Right renal cortex interstitium (tissue), 3 donors: ENCODE measurements at regions not wholly inside any gene's neighbourhood (a gene's known extent, or its start where the extent isn't known, plus 50 kb on each side); places are given as distances from the start of the nearest gene placed in this dataset.

Source experiments
- DNase-seq, 3 donors: peaks; one replicate each; pipeline ENCODE4 v3.0.0-alpha.2; 2013; ENCODE audit warnings: low read depth in 3 of 3, low spot score in 2 of 3

GRCh38 chr6:18335948-18336347 lies 51.2 kb upstream of the RNF144B start:
- DNase-seq: no peak

- no peak for DNase-seq
These were observed 52.9 kb upstream of the RNF144B start for GRCh38 chr6:18334251-18334650.

GRCh38 chr6:18330548-18331081 lies 56.5 kb upstream of the RNF144B start:
- DNase-seq: no peak

GRCh38 chr6:18329776-18330175 lies 57.4 kb upstream of the RNF144B start:
- DNase-seq: no peak

- no peak for DNase-seq
These were observed 58.6 kb upstream of the RNF144B start for GRCh38 chr6:18328540-18328939.

GRCh38 chr6:18328070-18328469 lies 59.1 kb upstream of the RNF144B start:
- no peak for DNase-seq

GRCh38 chr6:18327626-18328025 lies 59.5 kb upstream of the RNF144B start:
- DNase-seq: no peak

- DNase-seq: no peak
These were observed 60.2 kb upstream of the RNF144B start for GRCh38 chr6:18326980-18327379.

- no peak for DNase-seq
These were observed 61.1 kb upstream of the RNF144B start for GRCh38 chr6:18326001-18326400.

GRCh38 chr6:18324706-18325042 lies 60.3 kb upstream of the DEK start:
- no peak for DNase-seq

GRCh38 chr6:18323935-18324705 lies 59.8 kb upstream of the DEK start:
- DNase-seq: peak in 1 of 3 donors; percentile 17

GRCh38 chr6:18317850-18318249 lies 53.5 kb upstream of the DEK start:
- DNase-seq: no peak

GRCh38 chr6:18314317-18314997 lies 50.1 kb upstream of the DEK start:
- no peak for DNase-seq
